Stimulated activated effector memory CD8-positive, alpha-beta T cell treated with anti-CD3 and anti-CD28 coated beads, Interleukin-12 subunit alpha, Interleukin-12 subunit beta, amount 100 ng/mL, for 72 hours (primary cell): ENCODE measurements at regions not wholly inside any gene's neighbourhood (a gene's known extent, or its start where the extent isn't known, plus 50 kb on each side); places are given as distances from the start of the nearest gene placed in this dataset.

Experiments used
- ATAC-seq: fragments of 150-1000 bp; cut with Tn5 transposase; 2 replicates; pipeline ENCODE4 v1.10.0; 2021
- DNase-seq, 2 donors: peaks; one replicate each; pipeline ENCODE4 v3.0.0; 2021 to 2022; ENCODE audit warnings: low spot score in 2 of 2
- H3K27ac Mint-ChIP-seq: one replicate; pipeline ENCODE4 v1.8.0; 2022; ENCODE audit warnings: mild to moderate bottlenecking, mixed read lengths
- H3K36me3 Mint-ChIP-seq: one replicate; pipeline ENCODE4 v1.8.0; 2022; ENCODE audit warnings: mild to moderate bottlenecking, mixed read lengths
- H3K4me1 Mint-ChIP-seq: one replicate; pipeline ENCODE4 v1.8.0; 2022; ENCODE audit warnings: mixed read lengths
- H3K4me3 Mint-ChIP-seq: one replicate; pipeline ENCODE4 v1.8.0; 2022; ENCODE audit warnings: mild to moderate bottlenecking, mixed read lengths
- H3K9me3 Mint-ChIP-seq: one replicate; pipeline ENCODE4 v1.8.0; 2022; ENCODE audit warnings: mixed read lengths

DNA sequence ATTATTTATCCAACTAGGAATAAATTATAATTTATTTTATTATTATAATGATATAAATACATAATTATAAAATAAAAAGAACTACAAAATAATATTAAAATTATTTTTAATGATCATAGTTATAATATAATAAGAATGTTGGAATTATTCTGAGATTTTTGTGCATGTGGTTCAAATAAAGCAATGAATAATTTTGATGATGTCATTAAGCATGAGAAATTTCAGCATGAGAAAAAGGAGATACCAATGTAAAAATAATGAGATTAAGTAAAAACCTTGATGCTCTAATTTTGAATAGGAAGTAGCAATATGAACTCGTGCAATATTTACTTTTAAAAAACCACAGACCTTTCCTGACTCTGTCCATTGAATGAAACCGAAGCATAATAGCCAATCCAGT lies 181.8 kb upstream of the MTNR1B start:
- Mint-ChIP-seq H3K27ac (no peak overlapping the region), H3K4me3 (no peak overlapping the region), H3K9me3 (no peaks in the 10 kb centered on the region), H3K36me3 (no peaks in the 10 kb centered on the region), H3K4me1 (no peaks in the 10 kb centered on the region)
- ATAC-seq (no peak), DNase-seq (no peak)

DNA sequence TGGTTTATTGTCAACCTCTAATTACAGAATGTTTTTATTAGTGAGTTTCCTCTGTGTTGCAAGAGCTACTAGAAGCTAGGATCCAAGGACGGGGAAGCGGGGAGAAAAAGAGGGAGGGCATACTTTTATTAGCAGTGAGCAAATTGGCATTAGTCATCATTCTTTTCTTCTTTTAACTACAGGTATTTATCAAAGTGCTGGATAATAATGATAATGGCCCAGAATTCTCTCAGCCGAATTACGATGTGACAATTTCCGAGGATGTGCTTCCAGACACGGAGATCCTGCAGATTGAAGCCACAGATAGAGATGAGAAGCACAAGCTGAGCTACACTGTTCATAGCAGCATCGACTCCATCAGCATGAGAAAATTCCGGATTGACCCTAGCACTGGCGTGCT lies 179.7 kb upstream of the MTNR1B start:
- DNase-seq (no peak), ATAC-seq (no peak)
- Mint-ChIP-seq H3K27ac (no peak overlapping the region), H3K36me3 (no peaks in the 10 kb centered on the region), H3K4me3 (no peak overlapping the region), H3K9me3 (no peaks in the 10 kb centered on the region), H3K4me1 (no peaks in the 10 kb centered on the region)

DNA sequence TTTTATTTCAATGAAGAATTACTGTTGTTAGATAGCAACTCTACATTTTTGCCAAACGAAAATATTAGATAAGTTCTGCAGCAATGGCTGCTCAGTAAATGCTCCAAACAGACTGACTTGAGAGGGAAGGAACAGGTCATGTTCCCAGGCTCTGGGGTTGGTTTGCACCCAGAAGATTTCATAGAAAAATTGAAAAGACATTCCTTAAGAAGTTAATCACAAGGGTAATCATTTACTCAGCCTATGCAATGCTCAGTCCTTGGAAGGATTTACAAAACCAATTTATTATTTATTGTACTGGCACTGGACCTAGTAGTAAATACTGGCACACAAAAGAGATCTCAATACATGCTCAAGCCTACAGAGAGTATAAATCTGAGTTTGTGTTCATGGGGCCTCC lies 179.1 kb upstream of the MTNR1B start:
- H3K36me3 Mint-ChIP-seq, result no peaks in the 10 kb centered on the region
- H3K27ac Mint-ChIP-seq, result no peak overlapping the region
- H3K4me1 Mint-ChIP-seq, result no peaks in the 10 kb centered on the region
- H3K9me3 Mint-ChIP-seq, result no peaks in the 10 kb centered on the region
- H3K4me3 Mint-ChIP-seq, result no peak overlapping the region
- DNase-seq, result no peak
- ATAC-seq, result no peak

DNA sequence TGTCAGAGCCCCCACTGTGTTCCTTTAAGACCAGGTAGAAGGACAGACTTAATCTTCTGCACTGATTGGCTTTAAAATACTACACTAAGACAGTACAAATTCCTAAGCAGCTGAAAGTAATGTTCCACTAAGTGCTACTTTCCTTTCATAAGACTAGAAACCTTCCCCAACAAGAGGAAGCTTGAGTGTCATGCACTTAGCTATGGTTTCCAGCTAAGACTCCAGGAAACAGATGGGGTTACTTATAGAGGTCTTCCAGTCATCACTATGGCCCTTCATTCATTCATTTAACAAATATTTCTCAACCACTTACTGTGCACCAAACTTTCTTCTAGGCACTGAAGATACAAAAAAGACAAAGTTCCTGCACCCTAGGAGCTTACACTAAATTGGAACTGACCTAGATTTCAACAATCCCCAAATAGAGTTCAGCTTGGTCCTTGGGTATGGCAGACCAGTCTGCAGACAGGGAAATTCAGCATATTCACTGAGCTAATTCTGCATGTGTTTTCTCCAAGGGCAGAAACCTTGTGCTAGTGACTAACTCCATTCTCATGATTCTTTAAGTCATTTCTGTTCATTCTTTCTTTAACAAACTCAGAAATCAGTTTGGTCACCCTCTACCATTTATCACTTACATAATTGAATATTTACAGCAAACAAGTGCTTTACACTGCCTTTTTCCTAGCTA lies 178.4 kb upstream of the MTNR1B start:
- Mint-ChIP-seq H3K36me3 (no peaks in the 10 kb centered on the region), H3K4me1 (no peaks in the 10 kb centered on the region), H3K4me3 (no peak overlapping the region), H3K9me3 (no peaks in the 10 kb centered on the region), H3K27ac (no peak overlapping the region)
- ATAC-seq (no peak), DNase-seq (no peak)

DNA sequence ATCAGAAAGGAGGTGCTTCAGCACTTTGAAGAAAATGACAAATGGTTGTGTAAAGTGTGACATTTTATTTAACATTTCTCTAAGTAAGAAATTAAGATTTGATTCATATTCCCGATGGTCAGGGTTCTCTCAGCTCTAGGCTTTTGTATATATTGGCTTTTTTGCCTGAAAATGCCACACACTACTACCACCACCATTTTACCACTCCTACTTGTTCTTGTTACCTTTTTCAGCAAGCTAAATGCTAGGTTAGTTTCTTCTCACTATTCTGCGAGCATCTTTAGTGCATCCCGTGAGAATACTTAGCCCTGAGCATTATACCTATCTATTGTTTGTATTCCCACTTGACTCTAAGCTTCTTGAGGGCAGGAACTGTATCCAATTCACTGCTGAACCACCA lies 177.6 kb upstream of the MTNR1B start:
- DNase-seq, result no peak
- no peaks in the 10 kb centered on the region for H3K9me3 Mint-ChIP-seq
- ATAC-seq, result no peak
- no peak overlapping the region for H3K27ac Mint-ChIP-seq
- H3K4me1 Mint-ChIP-seq, result no peaks in the 10 kb centered on the region
- H3K36me3 Mint-ChIP-seq, result no peaks in the 10 kb centered on the region
- H3K4me3 Mint-ChIP-seq, result no peak overlapping the region

DNA sequence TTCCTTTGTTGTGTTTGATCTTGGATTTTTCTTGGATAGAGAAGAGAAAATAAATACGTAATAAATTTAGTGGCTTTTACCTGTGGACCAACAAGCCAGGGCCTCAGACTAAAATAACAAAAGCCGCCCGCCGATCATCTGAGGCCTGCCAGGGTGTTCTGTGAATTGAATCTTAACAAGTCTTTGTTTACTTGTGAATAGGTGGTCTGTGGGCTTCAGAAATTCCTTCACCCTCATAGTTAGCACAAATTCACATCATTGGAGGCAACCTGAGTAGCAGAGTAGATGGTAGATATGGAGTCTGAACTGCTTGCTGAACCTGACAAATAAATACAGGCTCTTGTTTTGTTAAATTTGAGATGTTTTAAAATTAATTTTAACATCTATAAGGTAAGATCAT lies 176.3 kb upstream of the MTNR1B start:
- no peak overlapping the region for H3K27ac Mint-ChIP-seq
- no peaks in the 10 kb centered on the region for H3K9me3 Mint-ChIP-seq
- ATAC-seq (no peak), DNase-seq (no peak)
- no peak overlapping the region for H3K4me3 Mint-ChIP-seq
- no peaks in the 10 kb centered on the region for H3K4me1 Mint-ChIP-seq
- no peaks in the 10 kb centered on the region for H3K36me3 Mint-ChIP-seq

DNA sequence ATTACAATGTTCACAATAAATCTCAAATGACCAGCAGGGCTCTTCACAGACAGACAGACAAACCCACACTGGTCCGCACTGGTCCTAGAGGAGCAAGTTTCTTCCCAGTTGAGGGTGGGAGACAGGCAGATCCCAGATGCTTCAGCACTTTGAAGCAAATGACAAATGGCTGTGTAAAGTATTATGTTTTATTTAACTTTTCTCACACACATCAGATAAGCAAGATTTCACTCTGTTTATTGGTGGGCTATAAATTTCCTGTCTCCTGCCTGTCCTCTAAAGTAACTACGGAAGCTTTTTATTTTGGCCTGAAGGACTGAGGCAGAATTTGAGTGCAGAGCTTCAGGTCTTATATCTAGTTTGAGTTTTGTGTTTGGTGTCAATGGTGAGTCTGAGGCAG lies 174.7 kb upstream of the MTNR1B start:
- Mint-ChIP-seq H3K36me3 (no peaks in the 10 kb centered on the region), H3K4me3 (no peak overlapping the region), H3K27ac (no peak overlapping the region), H3K9me3 (no peaks in the 10 kb centered on the region), H3K4me1 (no peaks in the 10 kb centered on the region)
- ATAC-seq, result no peak
- DNase-seq, result no peak

DNA sequence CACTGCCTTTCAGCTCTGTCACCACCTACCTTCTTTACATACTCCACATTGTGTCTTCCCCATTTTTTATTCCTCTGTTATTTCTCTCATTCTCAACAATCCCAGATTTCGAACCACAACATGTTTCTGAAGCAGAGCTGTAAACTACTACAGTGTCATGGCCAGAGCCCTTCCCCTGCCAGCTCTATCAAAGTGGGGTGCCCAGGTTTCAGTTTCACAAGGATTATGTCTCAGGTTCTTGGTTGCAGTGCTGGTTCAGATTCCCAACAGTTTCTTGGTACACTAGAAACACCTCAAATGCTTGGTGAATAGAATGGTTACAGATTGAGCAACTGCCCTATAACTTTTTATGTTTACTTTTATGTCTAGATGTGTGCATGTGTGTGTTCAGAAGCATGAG lies 172.7 kb upstream of the MTNR1B start:
- no peaks in the 10 kb centered on the region for H3K9me3 Mint-ChIP-seq

DNA sequence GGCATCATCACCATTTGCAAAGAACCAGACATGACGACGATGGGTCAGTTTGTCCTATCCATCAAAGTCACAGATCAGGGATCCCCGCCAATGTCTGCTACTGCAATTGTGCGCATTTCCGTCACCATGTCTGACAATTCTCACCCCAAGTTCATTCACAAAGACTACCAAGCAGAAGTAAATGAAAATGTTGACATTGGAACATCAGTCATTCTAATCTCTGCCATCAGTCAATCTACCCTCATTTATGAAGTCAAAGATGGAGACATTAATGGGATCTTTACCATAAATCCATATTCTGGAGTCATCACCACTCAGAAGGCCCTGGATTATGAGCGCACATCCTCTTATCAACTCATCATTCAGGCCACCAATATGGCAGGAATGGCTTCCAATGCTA lies 171.6 kb upstream of the MTNR1B start:
- Mint-ChIP-seq H3K27ac (no peak overlapping the region), H3K9me3 (no peaks in the 10 kb centered on the region), H3K4me3 (no peak overlapping the region), H3K36me3 (no peaks in the 10 kb centered on the region), H3K4me1 (no peaks in the 10 kb centered on the region)
- ATAC-seq (no peak), DNase-seq (no peak)

More for the DNA sequence above, 172.7 kb upstream of the MTNR1B start:
- Mint-ChIP-seq H3K36me3 (no peaks in the 10 kb centered on the region), H3K4me3 (no peak overlapping the region), H3K4me1 (no peaks in the 10 kb centered on the region), H3K27ac (no peak overlapping the region)
- ATAC-seq (no peak), DNase-seq (no peak)

DNA sequence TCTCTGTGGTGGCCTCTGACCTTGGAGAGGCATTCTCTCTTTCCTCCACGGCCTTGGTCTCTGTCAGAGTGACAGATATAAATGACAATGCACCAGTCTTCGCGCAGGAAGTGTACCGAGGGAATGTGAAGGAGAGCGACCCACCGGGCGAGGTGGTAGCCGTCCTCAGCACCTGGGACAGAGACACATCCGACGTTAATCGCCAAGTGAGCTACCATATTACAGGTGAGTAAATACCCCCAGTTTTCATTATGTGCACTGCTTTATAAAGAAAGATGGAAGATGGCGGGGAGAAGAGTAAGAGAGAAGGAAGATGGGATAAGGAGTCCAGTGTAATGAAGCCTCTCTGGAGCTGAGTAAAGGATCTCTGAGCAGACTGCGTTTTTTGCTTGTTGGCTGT lies 167.8 kb upstream of the MTNR1B start:
- no peaks in the 10 kb centered on the region for H3K36me3 Mint-ChIP-seq
- ATAC-seq, result no peak
- H3K4me3 Mint-ChIP-seq, result no peak overlapping the region
- H3K27ac Mint-ChIP-seq, result no peak overlapping the region
- no peaks in the 10 kb centered on the region for H3K4me1 Mint-ChIP-seq
- DNase-seq, result no peak
- H3K9me3 Mint-ChIP-seq, result peaks cover 3% of the 10 kb centered on the region

DNA sequence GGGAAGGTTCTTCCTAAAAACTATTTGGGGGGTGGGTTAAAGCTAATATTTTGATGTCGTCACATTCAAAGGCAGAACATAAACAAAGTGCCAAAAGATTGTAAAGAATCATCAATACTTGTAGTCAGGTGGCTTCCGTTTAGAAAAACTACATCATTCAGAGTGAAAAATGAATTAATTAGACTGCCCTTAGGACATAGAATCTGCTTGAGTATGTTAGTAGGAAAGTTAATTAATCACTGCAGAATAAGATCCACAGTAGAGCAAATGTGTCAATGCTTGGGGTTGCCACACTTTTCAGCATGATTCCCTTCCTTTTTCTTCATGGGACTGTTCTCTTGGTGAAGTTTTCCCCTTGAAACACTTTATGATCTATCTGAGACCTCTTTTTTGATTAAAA lies 166.8 kb upstream of the MTNR1B start:
- Mint-ChIP-seq H3K4me3 (no peak overlapping the region), H3K4me1 (no peaks in the 10 kb centered on the region), H3K9me3 (peaks cover 3% of the 10 kb centered on the region), H3K27ac (no peak overlapping the region), H3K36me3 (no peaks in the 10 kb centered on the region)
- ATAC-seq, result no peak
- no peak for DNase-seq

DNA sequence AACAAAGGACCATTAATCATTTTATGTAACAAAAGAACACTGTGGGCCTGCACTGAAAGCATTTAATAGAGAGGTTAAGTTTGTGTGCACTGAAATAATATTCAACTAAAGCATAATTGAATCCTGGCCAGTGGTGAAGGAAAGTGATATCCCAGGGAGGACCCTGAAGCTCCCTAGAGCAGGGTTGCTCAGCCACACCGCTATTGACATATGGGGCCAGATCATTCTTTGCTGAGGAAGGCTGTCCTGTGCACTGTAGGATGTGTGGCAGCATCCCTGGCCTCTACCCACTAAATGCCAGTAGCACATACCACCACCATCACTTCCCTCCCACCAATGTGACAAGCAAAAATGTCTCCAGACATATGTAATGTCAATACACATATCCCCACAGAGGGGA lies 166.1 kb upstream of the MTNR1B start:
- Mint-ChIP-seq H3K36me3 (no peaks in the 10 kb centered on the region), H3K27ac (no peak overlapping the region), H3K9me3 (peaks cover 7% of the 10 kb centered on the region), H3K4me3 (no peak overlapping the region), H3K4me1 (no peaks in the 10 kb centered on the region)
- ATAC-seq (no peak), DNase-seq (no peak)

DNA sequence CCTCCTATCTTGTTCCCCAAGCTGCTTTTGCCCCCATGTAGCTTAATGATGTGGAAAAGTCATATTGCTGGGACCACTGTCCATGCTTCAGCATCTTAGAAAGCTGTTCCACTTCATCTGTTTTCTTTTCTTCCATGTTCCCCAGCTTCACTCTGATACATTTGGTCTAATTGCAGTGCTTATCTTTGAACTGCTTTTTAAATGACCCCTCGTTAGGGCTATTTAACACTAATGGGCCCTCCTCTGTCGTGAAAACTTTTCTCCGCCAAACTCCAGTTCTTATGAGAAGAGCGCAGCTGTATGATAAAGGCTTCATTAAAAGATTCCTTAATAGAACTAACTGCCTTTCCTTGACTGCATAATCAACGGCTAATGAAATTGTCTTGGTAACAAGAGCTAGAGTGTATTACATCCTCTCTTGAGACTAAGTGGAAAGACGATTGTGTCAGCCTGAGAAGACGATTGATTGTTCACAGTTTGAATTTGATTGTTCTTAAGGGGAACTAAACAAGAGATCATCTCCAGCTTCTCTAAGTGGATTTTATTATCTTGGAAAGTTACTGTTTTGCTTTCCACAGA lies 165.0 kb upstream of the MTNR1B start:
- no peak overlapping the region for H3K4me3 Mint-ChIP-seq
- ATAC-seq (no peak), DNase-seq (no peak)
- peaks cover 7% of the 10 kb centered on the region for H3K9me3 Mint-ChIP-seq
- no peak overlapping the region for H3K27ac Mint-ChIP-seq
- H3K4me1 Mint-ChIP-seq, result no peaks in the 10 kb centered on the region
- H3K36me3 Mint-ChIP-seq, result no peaks in the 10 kb centered on the region

DNA sequence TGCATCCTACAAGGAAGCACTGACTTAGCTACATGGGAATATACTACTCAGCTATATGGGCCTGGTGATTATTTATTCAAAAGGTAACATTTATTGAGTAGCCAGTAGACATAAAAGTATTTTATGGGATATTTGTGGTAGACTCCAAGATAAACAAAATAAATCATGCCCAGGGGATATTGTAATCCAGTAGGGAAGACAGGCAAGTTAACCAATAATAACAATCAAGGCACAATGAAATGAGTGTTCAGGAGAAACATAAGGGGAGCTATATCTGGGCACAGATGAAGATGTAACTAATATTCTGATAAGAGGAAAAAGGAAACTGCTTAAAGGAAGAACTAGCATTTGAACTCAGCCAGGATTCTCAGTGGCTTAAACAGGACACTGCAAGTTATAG lies 161.4 kb upstream of the MTNR1B start:
- Mint-ChIP-seq H3K36me3 (no peaks in the 10 kb centered on the region), H3K4me1 (no peaks in the 10 kb centered on the region), H3K9me3 (peaks cover 7% of the 10 kb centered on the region), H3K4me3 (no peak overlapping the region), H3K27ac (no peak overlapping the region)
- DNase-seq, result no peak
- ATAC-seq, result no peak

DNA sequence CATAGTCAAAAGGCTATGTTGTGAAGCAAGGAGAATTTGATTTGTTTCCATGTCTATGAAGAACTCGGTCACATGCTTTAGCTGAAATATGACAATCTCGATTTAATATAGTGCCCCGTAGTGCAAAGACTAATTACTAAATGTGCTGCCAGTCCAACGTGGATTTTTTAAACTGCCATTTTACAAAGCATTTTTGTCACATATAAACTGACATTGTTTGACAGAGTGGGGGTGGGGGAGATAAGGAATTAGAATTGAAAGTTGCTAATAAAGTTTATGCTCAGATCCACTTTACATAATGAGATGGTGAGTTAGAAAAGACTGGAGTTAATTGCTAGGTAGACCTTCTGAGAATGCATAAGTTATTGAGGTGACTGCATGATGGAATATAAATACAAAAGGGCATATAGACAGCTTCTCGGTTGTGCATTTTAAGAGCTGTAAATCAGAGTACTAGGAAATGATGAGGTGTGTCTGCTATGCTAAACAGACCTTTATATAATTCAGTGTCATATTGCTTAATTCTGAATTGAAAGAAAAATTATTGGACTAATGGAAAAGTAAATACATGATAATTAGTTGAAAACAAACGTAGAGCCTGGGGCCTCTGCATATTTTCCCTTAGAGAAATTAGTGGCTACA lies 158.9 kb upstream of the MTNR1B start:
- H3K9me3 Mint-ChIP-seq, result peaks cover 9% of the 10 kb centered on the region
- H3K4me1 Mint-ChIP-seq, result no peaks in the 10 kb centered on the region
- no peak overlapping the region for H3K27ac Mint-ChIP-seq
- no peaks in the 10 kb centered on the region for H3K36me3 Mint-ChIP-seq
- no peak for DNase-seq
- H3K4me3 Mint-ChIP-seq, result no peak overlapping the region
- ATAC-seq, result no peak

DNA sequence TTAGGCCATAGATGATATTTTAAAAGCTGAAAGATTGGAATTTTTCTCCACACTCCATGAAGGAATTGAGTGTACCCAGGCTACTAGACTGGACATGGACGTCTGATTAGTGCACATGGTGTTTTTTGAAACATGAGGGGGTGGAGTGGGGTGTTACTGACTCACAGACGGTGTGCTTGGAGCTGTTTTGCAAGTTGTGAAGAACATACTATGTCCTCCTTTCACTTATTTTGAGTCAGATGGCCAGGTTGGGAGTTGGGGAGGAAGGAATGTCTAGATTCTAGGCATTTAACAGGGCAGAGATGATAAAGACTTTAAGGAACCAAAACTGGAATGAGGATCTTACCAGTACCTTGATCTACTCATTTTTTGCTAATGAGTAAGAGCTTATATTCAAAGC lies 158.1 kb upstream of the MTNR1B start:
- Mint-ChIP-seq H3K9me3 (peaks cover 9% of the 10 kb centered on the region), H3K36me3 (no peaks in the 10 kb centered on the region), H3K4me1 (no peaks in the 10 kb centered on the region), H3K4me3 (no peak overlapping the region), H3K27ac (no peak overlapping the region)
- ATAC-seq, result no peak
- DNase-seq, result no peak
